RPMI8226 (cell line): ENCODE measurements at regions not wholly inside any gene's neighbourhood (a gene's known extent, or its start where the extent isn't known, plus 50 kb on each side); places are given as distances from the start of the nearest gene placed in this dataset.
A peak's percentile ranks its signal among the peaks of the same experiment; 100 is the strongest.

Experiments
- DNase-seq: peaks from one replicate; pipeline ENCODE4 v3.0.0-alpha.2; 2015

GRCh38 chr11:109814824-109815223 lies 278.4 kb upstream of the ZC3H12C start:
- no peak for DNase-seq

GRCh38 chr11:109815500-109816150 lies 277.6 kb upstream of the ZC3H12C start:
- no peak for DNase-seq

GRCh38 chr11:109818290-109818689 lies 274.9 kb upstream of the ZC3H12C start:
- DNase-seq, result peak; percentile 43

GRCh38 chr11:109819410-109819809 lies 273.8 kb upstream of the ZC3H12C start:
- no peak for DNase-seq

DNA sequence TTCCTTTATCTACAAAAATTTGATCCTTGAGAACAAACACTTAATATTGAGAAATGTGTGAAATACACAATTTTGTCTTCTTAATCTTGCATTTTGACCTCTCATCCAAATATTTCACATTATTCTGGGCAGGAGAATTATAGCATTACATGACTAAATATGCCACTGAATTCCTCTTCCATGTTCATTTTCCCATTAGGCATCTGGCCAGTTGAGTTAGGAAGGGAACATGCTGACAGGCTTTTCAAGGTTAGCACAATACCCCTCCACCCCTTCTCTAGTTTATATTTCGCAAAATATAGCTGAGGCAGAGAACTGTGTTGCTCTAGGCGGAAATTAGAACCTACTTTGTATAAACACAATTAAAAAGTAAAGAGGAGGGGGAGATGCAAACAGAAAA lies 271.7 kb upstream of the ZC3H12C start:
- no peak for DNase-seq

DNA sequence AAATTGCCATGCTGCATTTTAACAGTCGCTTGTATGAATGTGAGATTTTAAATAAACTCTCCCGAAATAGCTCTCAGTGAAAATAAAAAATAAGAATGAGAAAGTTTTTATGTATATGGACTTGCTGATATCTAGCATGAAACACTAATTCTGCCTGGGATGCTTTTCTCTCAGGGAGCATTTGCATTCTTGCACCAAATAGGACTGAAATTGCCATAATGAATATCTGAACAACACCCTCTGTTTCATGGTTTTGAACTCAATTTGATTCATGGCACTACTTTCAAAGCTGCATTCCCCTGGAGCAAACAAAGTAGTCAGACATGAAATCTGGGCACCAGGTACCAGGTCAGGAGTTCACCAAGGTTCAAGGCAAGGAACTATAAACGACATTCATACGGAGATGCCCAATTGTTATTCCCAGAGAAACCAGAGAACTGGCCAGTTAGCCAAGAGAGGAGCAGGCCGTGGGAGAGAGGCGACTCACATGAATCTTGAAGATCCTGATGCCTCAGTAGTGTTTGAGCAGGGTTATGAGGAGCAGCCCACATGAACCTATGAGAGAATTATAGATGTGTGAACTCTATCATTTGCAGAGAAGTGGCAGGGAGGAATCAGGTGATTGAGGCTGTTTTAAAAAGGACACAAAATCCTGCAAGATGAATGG lies 270.6 kb upstream of the ZC3H12C start:
- no peak for DNase-seq

GRCh38 chr11:109828387-109828786 lies 264.8 kb upstream of the ZC3H12C start:
- no peak for DNase-seq

GRCh38 chr11:109838026-109838425 lies 255.2 kb upstream of the ZC3H12C start:
- DNase-seq, result no peak

- DNase-seq, result no peak
Observed at GRCh38 chr11:109845437-109845836, 247.8 kb upstream of the ZC3H12C start.

GRCh38 chr11:109847621-109848020 lies 245.6 kb upstream of the ZC3H12C start:
- no peak for DNase-seq

DNA sequence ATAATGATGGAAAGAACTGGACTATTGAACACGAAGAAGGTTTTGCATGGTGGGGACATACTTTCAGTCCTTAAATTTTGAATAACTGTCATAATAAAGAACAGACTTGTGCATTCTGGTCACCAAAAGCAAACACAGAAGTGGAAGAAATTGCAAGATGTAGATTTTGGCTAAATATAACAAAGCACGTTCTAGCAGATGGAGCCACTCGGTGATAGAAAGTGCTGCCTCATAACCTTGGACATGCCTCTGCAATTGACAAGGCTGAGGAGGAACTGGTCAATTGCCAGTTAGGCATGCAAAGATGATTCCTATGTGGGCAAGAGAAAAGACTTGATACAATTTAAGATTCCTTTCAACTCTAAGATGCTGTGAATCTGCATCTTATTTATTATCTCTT lies 244.1 kb upstream of the ZC3H12C start:
- DNase-seq, result no peak

- no peak for DNase-seq
Observed at GRCh38 chr11:109849946-109850345, 243.2 kb upstream of the ZC3H12C start.

- no peak for DNase-seq
Observed at GRCh38 chr11:109851780-109852390, 241.3 kb upstream of the ZC3H12C start.

DNA sequence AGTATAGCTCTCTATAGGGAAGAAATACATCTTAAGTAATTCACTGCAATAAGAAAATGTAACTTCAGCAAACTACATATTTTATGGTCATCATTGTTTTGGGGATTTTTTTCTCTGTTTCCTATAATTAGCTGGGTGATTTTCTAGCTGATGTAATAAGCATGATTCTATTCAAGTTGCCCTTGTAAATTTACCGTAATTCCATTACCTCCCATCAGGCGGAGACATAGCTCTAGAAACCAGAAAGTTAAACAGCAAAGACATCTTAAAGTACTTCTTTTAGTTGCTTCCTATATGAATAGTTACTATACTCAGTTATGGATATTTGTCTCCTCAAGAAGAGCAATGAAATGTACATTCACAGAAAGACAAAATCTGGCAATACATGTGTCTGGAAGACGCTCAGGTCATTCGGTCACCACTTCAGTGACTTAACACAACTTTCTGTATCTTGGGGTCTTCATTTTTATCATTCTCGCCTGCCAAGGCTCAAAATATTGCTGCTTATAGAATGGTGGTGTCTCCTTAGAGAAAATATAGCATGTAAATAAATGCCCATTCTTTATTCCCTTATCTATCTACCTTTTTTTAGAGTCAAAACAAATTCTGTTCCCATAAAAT lies 239.9 kb upstream of the ZC3H12C start:
- peak; percentile 41 for DNase-seq

GRCh38 chr11:109854731-109855130 lies 238.5 kb upstream of the ZC3H12C start:
- DNase-seq, result no peak

- DNase-seq, result no peak
Observed at GRCh38 chr11:109856928-109857327, 236.3 kb upstream of the ZC3H12C start.

- no peak for DNase-seq
Observed at GRCh38 chr11:109857637-109858036, 235.6 kb upstream of the ZC3H12C start.

DNA sequence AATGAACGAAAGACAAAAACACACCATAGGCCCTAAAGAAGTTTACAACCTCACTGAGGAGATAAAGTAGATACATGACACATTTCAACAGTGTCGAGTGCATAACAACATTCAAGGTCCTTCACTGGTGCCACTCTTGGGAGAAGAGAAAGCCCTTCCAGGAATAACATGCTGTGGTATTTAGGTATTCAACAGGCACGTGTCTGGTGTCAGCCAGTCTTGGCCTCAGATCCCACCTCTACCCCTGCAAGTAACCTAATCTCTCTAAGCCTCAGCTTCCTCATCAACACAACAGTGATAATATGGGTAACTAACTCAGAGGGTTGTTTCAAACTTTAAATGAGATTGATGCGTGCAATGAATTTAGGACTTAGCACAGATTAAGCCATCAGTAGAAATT lies 235.0 kb upstream of the ZC3H12C start:
- no peak for DNase-seq

GRCh38 chr11:109859045-109859724 lies 234.0 kb upstream of the ZC3H12C start:
- DNase-seq, result no peak

- no peak for DNase-seq
Observed at GRCh38 chr11:109862835-109863234, 230.4 kb upstream of the ZC3H12C start.

DNA sequence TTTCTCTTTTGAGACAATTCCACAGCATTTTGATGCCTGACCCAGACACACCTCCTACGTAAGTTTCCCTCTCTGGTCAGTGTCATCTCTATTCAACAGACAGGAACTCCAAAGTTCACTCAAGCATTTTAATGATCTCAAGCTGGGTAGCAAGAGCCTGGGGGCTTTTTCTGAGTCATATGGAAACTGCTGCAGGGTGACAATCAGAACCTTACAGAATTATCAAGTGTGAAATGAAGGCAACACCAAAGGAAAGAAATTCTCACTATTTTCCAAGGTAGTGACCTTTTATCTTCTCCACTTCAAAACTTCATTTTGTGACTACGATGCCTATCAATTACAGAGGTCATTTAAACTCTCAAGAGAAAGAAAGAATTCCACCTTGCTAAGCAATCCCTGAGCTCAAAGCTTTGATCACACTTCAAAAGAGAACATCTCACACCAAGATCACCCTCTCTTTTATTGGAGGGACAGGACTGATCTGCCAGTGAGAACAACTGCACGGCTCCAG lies 229.0 kb upstream of the ZC3H12C start:
- no peak for DNase-seq

DNA sequence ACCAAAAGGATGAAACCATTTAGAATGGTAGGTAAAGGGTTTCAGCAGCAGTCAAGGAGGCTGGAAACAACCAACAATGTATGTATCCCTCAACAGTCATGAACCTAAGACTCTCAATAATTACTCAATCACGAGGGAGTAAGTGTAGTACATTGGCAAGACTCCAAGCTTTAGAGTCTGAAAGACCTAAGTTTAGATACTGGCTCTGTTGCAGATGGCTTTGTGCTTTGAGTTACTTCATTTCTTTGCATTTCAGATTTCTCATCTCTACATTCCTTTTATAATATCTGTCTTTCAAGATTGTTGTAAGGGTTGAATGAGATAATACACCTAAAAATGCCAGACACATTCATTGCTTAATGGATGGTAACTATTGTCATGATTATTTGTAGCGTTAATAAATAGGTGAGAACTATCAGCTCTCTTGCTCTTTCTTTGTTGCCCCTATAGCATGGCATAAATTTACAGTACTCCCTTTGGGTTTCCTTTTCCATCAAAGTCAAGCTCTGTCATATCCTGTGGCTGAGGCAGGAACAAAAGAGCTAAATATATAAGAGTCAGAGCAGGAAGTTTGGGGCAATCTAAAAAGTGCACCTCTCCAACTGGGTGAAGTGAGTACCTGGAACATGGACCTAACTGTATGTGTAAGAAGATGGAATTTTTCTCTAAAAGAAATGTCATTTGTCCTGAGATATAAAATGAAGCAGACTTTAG lies 228.2 kb upstream of the ZC3H12C start:
- DNase-seq, result no peak
